ENCODE measurements at regions not wholly inside any gene's neighbourhood (a gene's known extent, or its start where the extent isn't known, plus 50 kb on each side); places are given as distances from the start of the nearest gene placed in this dataset.

DNA sequence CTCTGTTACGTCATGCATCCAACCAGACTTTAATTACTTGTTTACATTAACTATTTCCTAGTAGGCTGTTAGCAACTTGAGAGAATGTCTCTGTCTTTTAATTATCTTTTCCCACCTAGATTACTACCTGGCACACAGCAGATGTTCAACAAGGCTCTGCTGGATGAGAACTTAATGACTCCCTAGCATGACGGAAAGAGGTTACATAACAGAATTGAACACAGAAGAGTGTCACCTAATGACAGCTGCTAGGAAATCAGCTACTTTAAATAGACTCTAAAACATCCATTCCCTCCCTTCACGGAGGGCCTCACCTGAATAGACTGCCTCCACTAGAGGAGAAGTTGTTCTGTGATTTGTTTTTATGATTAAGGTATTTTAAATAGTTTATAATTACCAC, 110.8 kb downstream of the TEX29 start:
- TF ChIP-seq POLR2A (IDR thresholded peaks at IDR 0.05) (no peak), EP300 (IDR thresholded peaks at IDR 0.05) (no peak)
- TF ChIP-seq, protein P1, sequence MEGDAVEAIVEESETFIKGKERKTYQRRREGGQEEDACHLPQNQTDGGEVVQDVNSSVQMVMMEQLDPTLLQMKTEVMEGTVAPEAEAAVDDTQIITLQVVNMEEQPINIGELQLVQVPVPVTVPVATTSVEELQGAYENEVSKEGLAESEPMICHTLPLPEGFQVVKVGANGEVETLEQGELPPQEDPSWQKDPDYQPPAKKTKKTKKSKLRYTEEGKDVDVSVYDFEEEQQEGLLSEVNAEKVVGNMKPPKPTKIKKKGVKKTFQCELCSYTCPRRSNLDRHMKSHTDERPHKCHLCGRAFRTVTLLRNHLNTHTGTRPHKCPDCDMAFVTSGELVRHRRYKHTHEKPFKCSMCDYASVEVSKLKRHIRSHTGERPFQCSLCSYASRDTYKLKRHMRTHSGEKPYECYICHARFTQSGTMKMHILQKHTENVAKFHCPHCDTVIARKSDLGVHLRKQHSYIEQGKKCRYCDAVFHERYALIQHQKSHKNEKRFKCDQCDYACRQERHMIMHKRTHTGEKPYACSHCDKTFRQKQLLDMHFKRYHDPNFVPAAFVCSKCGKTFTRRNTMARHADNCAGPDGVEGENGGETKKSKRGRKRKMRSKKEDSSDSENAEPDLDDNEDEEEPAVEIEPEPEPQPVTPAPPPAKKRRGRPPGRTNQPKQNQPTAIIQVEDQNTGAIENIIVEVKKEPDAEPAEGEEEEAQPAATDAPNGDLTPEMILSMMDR (IDR thresholded peaks at IDR 0.05), result no peak

Data from ovary (tissue), 3 donors.